GM21717 (cell line): ENCODE measurements at regions not wholly inside any gene's neighbourhood (a gene's known extent, or its start where the extent isn't known, plus 50 kb on each side); places are given as distances from the start of the nearest gene placed in this dataset.

Source experiments
- ATAC-seq: cut with Tn5 transposase; IDR thresholded peaks from one replicate; pipeline ENCODE4 v1.9.1; 2021; ENCODE audit warnings: mild to moderate bottlenecking, moderate library complexity; ENCODE audit not compliant: unreplicated experiment

DNA sequence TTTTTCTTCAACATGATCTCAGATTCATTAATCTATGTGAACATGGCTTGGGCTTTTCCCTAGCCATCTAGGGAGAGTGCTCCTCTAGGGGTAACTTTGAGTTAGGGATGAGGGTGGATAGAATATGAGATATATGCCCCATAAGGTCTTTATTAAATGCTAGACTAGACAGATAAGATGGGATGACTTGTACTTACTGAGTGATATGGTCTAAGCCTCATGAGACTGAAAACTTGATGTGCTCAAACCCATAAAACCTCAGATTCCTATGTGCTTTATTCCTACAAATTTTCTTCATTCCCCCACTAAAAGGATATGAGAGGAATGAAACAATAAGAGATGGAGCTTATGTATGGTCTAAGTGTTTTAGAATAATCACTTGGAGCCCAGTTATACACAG is 386.6 kb downstream of the YTHDC2 start:
- ATAC-seq, result no peak

DNA sequence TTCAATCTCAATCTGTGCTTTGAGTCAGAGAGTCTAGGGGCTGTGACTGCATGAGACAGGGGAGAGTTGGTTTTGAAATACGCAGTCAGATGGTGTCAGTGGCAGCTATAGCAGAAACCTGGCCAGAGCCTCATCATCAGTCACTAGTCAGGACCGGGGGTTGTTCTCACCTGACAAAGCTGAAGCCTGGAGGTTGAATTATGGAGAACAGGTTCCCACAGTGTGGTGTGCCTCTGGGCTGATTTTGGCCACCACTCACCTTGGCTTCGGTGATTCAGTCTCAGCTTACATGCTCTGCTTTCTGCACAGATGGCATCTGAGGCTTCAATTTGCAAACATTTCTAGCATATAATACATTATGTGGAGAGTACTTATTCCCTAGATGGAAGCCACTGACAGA is 387.3 kb downstream of the YTHDC2 start:
- ATAC-seq, result no peak

DNA sequence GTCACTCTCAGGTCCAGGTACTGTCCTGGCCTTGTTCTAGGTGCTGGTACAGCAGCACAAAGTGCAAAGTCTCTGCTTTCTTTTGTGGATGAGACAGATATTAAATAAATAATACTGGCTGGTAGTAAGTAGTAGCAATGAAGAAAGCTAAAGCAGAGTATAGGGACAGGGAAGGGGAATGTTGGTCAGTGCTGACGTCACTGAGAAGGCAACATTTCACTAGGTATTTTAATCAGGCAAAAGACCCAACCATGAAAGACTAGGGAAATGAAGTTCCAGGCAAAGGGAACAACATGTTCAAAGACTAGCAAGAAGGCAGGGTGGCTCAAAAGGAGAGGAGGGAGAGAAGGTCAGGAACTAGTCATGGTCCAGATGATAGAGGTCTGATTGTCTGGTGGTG is 388.2 kb downstream of the YTHDC2 start:
- ATAC-seq, result no peak

DNA sequence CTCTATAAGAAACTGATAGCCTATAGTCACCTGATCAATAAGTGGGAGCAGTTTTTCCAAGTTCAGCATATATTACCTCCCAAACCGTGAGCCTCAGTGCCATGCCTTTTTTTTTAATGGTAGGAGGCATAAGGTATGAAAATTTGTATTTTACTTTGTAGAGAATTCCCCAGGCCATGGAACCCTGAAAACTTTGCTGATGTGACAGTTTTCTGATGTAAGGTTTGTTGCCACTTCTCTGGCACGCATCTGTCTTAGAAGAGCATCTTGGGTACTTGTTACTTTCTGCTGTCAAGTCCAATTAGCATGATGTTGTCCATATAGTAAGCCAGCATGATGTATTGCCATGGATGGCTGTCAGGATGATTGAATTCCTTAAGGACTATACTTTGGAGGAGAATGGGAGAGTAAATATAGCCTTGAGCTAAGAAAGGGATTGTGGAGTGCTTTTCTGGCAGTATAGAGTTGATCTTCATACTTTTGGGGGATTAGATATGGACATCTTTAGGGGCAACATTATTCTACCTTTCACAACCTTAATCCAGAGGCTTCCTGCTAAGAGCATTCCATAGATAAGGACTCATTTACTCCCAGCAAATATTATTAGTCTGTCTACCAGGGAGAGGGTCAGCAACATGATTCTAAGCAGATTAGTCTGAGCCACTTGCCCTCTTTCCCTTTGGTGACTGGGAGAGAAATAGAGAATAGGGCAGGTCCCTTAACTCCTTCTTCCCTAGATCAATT is 389.6 kb downstream of the YTHDC2 start:
- ATAC-seq, result no peak

DNA sequence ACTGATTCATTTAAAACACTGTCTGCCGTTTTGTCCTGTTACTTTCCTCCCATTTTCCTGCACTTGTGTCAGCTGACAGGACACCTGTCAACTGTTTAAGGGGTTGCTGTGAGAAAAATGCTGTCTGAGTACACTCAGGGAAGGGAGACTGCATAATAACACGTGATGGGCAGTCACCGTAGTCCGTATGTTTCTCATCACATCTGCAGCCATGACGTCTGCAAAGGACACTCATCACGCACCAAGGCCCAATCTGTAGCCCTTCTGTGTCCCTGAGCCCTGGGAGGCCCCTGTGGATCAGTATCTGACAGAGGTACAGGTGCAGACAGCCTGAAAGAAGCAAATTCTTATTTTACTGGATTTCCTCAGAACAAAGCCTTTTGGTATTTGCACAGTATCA is 396.3 kb downstream of the YTHDC2 start:
- ATAC-seq, result no peak

DNA sequence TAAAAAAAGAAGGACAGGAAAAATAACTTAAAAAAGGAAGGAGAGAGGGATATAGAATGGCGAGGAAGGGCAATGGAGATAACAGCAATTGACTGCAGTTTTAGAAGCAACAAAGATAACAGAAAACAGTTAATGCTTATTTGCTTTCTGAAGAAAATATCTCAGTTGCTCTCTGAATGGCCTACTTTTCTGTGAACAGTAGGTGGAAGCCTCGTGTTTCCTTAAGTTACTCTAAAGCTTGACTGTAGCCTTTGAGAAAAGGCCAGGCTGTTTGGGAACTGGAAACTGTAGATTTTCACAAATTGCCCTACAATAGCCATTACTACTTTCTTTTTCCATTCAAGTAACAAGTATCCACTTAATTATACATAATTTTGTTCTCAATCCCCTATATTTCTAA is 404.5 kb downstream of the YTHDC2 start:
- no peak for ATAC-seq

DNA sequence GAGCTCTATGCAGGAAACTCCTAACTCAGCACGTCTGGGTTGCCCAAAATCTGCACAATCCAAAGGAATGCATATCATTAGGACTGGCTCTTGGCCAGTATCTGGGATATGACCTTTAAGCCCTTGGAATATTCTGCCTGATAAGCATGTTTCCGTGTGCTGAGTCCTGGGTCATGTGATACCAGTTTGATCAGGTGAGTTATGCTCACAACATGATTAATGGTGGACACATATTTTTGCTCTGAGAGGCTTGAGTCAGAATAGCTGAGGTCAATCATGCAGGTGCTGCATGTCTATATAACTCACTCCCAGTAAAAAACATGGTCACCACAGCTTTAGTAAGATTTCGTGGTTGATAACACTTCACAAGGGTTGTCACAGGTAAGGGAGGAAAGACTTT is 408.8 kb downstream of the YTHDC2 start:
- ATAC-seq, result no peak

DNA sequence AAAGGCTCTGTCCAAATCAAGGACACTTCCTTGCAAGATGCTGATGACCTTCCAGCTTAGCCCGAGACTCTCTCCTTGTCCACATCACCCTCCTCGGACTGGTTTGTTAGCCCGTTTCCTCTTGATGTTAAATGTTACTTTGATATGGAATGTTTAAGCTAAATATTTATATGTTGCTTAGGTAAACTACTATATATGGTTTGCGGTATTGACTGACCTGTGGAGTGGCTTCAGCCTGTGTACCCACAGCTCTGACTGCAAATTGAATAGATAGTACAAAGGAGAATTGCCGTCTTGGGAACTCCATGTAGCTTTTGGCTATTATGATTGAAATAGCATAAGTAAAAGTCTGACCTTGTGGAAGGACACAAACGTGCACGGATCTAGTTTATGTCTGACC is 422.0 kb downstream of the YTHDC2 start:
- ATAC-seq, result no peak

DNA sequence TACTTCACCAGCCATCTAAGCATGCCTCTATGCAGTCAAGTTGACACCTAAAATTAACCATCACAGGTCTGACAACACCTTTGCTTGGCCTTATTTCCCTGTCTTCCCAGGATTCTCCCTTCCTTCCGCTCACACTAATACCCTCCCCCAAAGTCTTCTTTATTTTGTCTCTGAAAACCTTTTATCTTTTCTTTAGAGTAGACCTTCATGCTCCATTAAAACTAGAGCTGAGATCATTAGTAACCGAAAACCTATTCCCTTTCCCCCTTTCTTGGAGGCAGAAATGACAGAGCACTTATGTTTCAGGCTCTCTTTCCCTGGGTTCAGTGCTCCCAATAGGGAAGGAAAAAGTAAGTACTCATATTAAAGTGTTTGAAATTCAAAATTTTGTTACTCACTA is 423.8 kb downstream of the YTHDC2 start:
- ATAC-seq, result no peak

DNA sequence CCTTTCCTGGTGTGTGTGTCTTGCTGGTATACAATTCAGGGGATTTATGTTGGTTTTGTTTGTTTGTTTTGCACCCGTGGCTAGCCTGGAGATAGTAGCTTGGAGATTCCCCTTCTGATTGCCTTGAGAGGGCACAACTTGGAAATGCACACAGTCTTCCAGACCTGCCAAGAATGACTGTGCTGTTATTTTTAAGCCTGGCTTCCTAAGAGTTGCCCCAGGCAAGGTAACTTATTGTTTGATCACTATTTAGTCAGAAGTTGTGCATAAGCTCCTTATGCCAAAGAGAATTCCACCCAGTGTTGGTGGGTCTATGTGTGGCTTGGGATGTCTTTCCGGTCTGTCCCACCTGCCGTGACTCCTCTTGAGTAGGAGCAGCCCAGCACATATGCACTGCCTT is 421.9 kb upstream of the KCNN2 start:
- ATAC-seq, result no peak

DNA sequence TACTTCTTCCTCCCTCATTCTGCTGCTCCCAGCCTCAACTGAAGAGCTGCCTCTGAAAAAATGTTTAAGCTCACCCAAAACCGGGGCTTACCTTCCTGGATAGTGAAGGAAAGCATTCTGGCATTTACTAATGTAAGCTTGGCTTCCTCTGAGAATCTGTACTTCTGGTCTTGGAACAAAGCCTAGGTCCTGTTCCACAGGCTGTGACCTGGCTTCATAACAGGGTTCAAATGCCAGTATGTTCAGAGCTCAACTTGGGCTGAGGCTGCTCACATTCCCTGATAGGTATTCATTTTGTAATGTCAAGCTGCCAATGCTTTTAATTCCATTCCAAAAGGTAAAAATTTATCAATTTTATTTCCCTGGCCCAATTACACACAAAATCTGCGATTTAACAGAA is 411.7 kb upstream of the KCNN2 start:
- ATAC-seq, result no peak

DNA sequence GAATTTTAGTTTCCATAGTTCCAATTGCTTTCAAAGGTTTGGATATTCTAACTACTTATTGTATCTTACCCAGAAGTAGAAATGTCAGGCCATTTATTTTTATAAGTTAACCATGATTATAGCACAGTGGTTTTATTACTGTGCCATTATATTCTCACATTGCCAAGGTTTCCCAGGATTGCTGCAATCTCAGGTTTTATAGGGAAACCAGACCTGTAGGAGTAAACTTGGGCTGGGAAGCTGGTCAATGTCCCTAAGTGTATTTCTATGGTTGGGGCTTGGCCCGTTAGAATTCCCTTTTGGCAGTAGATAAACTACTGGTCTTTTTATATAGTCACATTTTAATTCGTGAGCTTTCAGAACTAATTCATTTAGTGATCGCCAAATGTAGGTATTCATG is 396.6 kb upstream of the KCNN2 start:
- no peak for ATAC-seq

DNA sequence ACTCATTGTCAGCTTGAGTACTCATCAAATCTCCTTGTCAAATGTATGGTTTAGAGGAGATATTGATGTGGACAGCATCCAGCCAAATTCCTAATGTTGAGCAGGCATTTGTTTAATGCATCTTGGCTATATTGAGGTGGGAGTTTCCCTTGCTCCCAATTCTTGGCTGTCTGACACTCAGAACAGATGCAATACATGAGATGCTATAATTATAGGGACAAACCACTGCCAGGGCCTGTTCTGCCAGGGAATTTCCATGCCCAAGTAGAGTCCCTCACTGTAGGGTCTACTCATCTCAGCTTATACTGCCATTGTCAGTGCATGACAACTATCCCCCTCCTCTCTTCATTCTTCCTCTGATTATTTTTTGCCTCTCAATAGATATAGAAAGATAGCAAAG is 392.0 kb upstream of the KCNN2 start:
- no peak for ATAC-seq

DNA sequence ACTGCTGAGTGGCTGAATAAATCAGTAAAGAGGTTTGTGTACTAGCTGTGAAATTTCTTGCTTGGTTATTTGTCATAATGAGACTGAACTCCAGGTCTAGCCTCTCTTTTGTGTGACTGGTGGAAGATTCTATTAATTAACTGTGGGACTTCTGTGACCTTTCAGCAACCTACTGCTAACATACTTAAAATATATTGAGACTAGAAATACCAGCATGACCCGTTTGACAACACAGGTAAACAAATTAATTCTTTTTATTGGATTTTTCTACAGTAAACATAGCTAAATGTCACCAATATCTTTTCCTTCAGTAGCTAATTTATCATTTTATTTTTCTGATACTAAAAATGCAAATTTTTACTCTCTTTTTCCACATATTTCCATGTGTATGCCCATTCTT is 390.4 kb upstream of the KCNN2 start:
- no peak for ATAC-seq

DNA sequence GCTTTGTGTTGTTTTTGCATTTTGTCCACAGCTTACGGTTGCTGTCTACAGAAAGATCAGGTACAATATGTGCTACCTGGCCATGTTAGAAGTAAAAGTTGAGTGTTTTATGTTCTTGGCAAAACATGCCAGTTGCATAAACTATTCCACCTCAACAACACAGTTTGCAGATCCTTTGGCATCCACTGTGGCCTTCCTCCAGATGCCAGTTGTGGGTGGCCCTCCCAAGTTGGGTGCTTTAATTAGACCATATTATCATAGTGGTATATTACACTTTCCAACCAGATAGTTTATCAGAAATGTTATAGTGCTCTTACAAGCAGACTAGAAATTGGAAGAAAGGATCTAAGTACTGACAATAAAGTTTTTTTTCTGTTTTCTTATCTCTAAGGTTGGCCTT is 386.9 kb upstream of the KCNN2 start:
- ATAC-seq, result no peak

DNA sequence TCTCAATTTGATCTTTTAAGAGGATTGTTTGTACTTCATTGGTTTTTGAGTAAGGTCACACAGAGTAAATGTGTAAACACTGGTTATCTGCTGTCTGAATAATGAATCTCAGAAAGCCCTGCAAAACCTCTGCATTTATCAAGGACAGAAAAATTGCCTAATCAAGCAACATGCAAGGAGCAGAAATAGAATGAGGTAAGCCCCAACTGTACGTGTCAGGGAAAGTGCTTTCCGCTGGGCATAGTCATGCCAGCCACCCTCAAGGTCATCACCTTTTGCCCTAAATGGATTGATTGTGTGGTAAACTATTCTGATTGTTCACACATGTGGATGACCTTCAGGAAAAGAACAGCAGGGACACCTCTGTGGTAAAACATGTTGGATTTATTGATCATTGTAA is 376.9 kb upstream of the KCNN2 start:
- no peak for ATAC-seq

DNA sequence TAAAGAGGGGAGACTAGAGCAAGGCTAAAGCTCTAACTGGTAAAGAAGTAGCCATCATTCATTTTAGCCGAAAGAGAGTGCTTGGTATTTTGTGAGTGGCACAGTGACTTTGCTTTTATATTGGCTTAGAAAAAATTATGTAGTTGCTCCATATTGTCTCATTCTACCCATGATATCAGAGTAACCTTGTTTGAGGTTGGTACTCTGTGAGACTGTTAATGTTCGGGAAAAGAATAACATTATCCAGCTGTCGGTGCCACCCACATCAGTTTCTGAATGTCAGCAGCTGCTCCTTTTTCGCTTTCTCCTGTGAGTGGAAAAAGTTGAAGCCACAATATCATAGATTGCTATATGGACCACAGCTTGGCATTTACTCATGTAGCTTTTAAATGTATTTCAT is 376.4 kb upstream of the KCNN2 start:
- no peak for ATAC-seq

DNA sequence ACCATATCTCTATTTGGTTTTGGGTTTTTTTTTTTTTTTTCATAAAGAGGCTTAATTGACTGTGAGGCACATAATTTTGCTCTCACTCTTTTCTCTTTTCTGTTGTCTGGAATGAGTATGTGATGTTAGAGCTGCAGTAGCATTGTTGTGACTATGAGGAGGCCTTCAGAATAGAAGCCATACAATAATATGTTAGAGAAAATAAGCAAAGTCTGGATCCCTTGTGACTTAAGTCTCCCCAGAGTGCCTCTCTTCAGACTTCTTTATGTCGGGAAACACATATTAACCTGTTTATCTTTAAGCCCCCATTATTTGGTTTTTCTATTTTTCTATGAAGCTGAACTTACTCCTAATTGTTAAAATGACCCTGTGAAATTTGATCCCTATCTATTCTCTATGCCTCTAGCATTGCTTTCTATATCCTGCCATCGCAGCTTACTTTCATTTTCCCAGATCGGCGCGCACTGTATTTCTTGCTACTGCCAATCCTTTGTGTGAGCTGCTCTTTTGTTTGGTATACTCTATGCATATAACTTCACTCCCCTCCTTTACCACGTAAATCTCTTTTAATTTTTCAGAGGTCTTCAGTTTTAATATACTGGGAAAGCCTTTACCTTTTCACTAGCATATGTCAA is 372.5 kb upstream of the KCNN2 start:
- no peak for ATAC-seq

DNA sequence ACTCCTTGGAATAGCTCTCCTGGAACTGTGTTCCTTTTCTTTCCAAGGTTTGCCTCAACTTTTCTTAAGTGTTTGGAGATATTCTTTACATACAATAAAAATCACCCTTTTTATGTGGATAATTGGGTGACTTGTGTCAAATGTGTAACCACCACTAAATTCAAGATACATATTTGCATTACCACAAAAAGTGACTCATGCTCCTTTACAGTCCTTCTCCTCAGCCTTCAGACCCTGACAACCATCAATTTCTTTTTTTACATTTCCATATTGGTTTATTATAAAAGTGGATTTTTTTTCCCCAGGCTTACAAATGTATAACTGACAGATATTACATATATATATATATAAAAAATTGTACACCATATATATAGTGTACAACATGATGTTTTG is 372.0 kb upstream of the KCNN2 start:
- no peak for ATAC-seq

DNA sequence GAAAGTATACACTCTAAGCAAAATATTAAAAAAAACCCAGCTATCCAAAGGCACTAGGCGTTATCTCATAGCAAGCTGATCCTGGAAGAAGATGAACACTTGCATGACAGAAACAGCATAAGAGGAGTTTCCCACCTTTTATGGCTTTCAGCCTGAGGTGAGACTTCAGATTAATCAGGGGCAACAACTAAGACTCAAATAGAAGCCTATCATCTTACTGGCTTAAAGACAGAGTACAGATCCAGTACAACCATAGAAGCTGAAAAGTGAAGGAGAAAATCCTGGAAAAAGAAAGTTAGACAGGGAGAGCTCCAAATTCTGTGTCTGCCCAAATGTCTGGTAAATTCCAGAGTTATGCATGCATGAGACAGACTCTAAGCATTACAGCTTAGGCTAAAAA is 360.8 kb upstream of the KCNN2 start:
- no peak for ATAC-seq

DNA sequence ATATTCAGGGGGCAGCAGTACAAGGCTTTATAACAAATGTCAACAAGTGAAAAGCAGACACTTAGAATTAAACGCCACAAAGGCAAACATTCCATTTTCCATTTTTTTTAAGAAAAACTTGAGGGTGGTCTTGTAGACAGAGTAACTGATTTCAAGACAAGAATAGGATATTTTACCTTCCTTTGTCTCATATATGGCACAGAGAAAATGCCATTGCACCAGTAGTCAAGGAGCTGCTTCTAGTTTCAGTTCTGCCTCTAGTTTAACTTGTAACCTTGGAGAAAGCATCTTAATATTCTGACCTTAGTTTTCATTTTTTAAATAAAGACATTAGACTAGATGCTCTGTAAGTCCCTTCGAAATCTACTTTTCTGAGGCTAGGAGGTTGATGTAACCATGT is 355.3 kb upstream of the KCNN2 start:
- no peak for ATAC-seq

DNA sequence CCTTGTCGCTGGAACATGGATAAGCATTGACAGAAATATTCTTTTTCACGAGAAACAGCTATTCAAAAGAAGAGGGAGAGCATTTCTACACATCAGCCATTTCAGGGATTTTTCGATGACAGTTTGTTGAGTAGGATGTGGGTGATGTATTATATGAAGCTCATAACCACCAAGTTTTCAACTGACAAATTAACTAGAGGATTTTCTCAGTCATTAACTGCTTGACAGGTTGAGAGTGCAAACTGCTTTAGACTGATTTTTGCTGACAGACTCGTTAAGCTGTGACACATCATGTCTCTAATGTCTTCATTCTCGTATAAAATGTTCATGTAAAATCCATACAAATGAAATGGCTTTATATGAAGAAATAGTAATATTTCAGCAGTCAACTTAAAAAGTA is 354.2 kb upstream of the KCNN2 start:
- ATAC-seq, result no peak

DNA sequence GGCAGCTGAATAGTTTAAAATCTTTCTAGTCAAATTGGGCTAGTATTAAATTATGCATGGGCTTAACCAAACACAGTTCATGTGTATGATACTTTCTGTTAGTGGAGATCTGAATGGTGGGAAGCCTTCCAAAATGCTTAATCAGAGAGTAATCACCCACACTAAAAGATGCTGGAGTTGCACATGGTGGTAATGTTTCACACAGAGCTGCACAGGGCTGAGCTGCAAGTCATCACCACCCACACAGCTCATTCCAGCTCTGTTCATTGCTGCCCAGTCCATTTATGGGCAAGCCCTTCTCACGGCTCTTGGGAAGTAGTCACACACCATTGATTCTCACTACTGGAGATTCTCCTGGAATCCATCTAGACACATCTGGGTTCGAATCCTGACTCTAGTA is 351.5 kb upstream of the KCNN2 start:
- no peak for ATAC-seq
